ENCODE measurements at regions not wholly inside any gene's neighbourhood (a gene's known extent, or its start where the extent isn't known, plus 50 kb on each side); places are given as distances from the start of the nearest gene placed in this dataset.

DNA sequence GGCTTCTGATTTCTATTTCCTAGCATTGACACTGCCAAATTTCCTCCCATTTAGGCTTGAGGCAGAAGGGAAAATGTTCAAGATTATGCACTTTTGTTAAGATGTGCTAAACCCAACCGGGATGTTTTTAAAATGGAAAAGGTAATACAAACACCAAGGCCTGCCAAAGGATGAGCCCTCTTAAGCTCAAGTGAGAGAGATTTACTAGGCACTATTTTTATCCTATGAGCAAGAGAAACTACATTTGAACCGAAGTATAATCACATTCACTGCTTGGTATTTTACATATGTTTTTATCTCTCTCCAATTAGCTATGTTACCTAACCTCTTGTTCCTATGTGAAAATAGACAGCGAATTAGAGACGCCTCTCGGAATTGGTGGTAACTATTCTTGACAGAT is 295.8 kb downstream of the GABRB3 start:
- DNase-seq, result no peak

DNA sequence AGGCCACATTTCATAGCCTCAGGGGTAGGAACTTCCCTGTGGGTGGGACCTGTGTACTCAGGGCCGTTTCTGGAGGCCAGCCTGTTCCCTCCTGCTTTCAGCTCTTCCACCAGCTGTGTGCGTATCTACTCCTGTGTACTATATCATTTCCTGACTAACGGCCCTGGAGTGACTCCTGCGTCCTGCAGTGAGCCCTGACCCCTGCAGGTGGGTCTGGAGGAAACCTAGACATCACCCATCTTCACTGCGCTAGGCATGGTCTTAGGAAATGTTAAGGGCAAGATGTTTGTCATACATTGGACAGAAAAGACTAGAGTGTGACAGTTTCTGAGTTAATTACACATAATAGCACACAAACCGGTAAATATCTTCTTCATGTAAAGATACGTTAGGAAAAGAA is 297.3 kb downstream of the GABRB3 start:
- DNase-seq, result no peak

DNA sequence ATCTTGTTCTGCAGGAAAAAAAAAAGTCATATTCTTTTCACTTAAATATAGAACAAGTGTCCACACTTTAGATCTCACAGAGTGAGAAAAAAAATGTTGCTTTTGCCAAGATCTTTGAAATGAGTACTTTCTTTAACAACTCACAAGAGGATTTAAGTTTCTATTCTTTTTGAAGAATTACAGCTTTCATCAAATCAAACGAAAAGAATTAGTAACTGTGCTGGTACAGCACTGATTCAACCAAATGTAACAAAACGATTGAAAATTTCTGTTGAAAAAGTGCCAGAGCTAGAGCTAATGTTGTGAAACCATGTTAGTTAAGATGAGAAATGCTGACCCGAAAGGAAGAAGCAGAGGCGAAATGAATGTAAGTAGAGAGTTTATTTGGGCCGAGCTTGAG is 300.2 kb downstream of the GABRB3 start:
- no peak for DNase-seq

GRCh38 chr15:26461847-26462608 is 310.8 kb downstream of the GABRB3 start:
- no peak for DNase-seq

DNA sequence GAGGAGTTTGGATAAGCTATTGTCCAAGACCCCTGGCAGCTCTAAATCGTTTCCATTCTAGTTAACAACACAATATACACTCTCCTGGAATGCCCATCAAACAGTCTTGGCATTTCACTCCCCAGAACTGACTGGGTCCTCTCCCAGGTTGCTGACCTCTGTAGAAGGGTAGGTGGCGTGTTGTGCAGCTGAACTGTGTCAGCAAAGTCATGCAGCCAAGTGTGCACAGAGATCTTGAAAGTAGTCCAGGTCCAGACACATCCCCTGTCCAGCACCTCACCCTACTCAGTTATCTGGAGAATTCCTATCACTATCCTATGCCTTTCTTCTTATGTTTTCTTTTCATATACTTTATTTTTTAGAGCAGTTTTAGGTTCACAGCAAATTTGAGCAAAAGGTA is 312.7 kb downstream of the GABRB3 start:
- DNase-seq, result no peak

DNA sequence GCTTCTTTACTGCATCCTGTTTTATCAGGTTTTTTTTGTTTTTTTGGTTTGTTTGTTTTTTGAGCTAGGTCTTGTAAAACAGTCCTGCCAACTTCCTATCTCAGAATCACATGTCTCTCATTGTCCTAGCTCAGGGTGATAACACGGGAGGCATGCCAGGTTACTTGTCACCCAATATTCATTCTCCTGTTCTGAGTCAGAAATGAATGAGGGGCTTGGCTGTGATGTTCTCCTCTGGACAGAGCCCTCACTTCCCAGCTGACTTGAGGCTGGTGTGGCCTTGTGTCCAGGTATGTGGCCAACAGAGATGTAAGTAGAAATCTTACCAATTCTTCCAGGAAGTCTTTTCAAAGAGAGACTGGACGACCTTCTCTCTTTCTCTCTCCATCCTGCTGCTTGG is 317.0 kb downstream of the GABRB3 start:
- no peak for DNase-seq

GRCh38 chr15:26453914-26454313 is 319.0 kb downstream of the GABRB3 start:
- DNase-seq, result no peak

DNA sequence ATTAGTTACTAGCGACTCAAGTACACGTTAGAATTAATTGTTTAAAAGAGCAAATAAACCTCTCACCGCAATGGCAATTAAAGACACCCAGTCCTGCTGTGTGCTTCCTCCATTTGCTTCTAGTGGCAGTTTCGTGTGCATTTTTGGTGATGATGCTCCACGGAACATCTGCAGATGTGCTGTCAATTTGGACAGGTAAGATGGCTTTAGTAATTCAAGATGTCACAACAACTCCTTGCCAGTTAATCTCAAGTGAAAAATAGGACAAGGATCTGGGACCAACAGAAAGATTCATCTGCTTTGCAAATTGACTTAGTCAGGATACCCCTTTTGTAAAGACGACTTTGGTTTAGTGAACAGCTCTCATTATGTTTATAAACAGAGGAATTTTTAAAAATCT is 320.9 kb downstream of the GABRB3 start:
- no peak for DNase-seq

DNA sequence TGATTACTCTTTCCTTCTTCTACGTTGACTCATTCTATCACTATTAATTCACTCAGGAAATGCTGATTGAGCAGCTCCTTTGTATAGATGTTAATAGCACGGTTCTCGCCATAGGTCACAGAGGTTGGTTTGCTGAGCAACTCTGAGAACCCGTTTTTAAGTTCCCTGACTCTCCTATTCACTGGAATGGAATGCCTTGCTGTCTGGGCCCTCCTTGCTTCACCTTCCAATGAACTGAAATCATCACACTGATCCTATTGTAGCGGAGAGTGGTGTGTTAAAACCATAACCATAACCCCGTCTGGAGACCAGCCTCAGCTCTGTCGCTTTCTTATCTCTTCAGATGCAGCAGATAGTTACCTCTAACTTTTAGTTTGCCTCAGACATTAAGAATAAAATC is 323.6 kb downstream of the GABRB3 start:
- DNase-seq, result no peak

- no peak for DNase-seq
These were observed 329.5 kb downstream of the GABRB3 start for GRCh38 chr15:26443321-26443720.

DNA sequence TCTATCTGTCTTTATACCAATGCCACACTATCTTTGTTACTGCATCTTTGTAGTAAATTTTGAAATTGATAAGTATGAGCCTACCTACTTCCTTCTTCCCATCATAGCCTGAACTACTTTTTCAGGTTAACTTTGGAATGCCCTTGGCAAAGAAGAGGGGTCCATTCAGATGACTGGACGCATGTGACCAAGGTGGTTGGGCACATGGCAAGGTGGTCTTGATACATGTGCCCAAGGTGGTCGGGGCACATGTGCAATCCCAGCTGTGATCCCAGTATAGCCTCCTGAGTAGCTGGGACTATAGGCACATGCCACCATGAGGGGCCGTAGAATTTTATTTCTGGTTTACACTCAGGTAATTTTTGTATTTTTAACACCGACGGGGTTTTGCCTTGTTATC is 330.2 kb downstream of the GABRB3 start:
- no peak for DNase-seq

DNA sequence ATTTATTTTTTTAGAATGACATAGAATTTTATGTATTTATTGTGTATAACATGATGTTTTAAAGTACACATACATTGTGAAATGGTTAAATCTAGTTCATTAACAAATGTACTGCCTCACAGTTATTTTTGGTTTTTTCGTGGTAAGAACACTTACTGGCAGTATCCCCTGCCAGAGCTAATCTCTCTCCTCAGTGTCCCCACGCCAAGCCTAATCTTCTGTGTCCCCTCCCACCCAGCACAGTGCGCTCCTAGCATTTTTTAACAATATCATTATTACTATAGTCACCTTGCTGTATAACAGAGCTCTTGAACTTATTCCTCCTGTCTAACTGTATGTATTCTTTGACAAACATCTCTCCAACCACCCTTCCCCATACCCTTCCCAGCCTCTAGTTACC is 333.2 kb downstream of the GABRB3 start:
- no peak for DNase-seq

GRCh38 chr15:26438718-26439117 is 334.1 kb downstream of the GABRB3 start:
- no peak for DNase-seq

- DNase-seq, result no peak
These were observed 334.6 kb downstream of the GABRB3 start for GRCh38 chr15:26438316-26438715.

GRCh38 chr15:26433818-26434217 is 339.0 kb downstream of the GABRB3 start:
- no peak for DNase-seq

DNA sequence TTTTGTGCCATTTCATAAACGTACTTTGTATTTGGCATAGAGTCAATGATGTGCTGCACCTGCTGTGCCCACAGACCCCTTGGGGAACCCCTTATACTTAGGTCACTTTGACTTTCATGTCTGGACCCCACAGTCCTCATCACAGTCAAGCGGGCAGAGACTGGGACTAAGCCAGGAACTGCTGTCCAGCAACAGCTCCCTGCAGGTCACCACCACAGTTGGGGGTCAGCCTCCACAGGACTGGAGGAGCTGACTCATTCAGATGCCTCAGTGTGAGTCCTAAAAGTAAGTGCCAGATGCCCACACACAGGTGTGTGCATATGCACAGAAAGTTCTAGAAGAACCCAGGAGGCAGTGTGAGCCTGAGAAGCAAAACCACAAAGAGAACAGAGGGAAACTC is 339.8 kb downstream of the GABRB3 start:
- no peak for DNase-seq

DNA sequence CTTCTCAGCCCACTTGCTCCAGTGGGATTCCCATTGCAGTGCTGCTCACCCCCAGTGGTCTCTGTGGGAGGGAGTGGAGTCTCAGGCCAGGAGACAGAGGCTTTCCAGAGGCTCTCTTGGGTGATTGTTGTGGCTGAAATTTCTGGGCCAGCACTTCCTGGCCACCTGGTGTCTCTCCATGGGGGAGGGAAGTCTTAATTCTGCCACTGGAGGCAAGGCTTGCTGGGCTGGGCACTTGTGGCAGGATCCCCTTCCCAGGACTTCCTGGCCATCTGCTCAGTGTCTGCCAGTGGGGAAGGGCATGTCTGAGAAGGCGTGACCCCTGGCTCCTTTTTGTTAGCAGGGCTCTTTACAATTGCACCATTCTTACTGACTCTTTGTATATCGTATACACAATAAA is 351.8 kb downstream of the GABRB3 start:
- DNase-seq, result no peak

- DNase-seq, result no peak
These were observed 377.2 kb downstream of the GABRB3 start for GRCh38 chr15:26395624-26396023.

DNA sequence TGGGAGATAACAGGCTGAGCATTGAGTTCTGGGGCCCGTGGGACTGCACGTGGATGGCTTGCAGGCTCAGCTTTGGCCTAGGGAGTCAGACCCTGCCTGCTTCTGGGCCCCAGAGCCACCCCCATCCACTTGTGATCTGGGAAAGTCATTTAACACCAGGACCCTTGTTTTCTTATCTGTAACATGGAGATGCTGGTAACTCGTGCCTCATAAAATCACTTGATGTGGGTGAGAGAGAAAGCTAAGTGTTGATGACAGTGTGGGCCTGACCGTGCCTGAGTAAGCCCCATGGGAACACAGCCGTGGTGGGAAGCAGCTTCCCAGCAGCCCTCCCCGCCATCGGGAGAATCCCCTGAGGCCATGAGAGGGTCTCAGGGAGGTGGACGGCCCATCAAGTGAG is 378.1 kb downstream of the GABRB3 start:
- no peak for DNase-seq

DNA sequence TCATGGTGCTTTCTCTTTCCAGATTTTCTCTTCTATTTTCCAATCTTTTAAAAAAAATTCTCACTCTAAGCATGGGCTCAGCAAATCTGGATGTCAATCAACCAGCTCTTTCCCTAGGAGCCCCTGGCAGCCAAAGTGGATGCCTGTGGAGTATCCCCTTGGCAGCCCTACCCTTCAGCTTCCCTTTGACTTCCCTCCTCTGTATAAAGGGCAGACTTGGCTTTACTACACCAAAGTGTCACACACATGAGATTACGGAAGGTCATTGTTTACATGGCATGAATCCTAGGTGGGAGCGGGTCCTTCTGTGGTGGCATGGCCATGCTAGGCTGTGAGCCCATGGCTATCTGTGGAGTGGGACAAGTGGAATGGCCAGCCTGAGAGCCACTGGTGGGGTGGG is 379.9 kb downstream of the GABRB3 start:
- DNase-seq, result no peak

DNA sequence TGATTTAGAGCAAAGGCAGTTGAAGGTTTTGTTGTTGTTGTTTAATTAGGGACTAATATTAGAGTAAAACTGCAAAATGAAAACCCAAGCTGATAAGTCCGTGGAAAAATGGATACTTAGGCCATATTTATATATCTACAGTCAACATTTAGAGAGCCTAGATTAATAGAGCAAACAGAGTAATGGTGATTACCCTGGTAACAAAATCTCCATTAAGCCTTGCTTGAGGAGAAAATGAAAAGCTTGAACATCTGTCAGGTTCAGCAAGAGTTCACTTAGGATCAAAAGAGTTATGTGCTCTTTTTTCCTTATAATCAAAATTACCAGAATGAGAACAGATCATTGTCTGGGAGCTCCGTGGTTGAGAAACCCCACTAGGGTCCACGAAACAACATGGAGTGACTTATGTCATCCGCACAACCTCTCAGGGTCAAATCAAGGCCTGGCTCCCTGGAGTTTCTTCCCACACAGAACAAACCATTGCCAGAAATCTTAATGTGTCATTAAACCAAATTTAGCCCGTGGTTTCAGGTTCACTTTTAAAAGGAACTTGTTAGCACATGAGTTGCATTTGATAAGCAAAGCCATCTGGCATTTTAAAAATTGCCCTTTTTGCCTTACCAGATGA is 381.2 kb downstream of the GABRB3 start:
- DNase-seq, result no peak

GRCh38 chr15:26382444-26383072 is 390.3 kb downstream of the GABRB3 start:
- no peak for DNase-seq

DNA sequence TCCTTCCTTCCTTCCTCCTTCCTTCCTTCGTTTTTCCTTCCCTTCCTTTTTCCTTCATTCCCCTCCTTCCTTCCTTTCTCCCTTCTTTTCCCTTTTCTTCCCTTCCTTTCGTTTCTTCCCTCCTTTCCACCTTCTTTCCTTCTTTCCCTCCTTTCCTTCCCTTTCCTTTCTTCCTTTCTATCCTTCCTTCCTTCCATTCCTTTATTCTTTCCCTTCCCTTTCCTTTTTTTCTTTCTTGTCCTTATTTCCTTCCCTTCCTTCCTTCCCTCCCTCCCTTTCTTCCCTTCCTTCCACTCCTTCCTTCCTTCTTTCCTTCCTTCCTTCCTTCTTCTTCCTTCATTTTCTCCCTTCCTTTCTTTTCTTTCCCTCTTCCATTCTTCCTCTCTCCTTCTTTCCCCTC is 394.6 kb downstream of the GABRB3 start:
- DNase-seq, result no peak

DNA sequence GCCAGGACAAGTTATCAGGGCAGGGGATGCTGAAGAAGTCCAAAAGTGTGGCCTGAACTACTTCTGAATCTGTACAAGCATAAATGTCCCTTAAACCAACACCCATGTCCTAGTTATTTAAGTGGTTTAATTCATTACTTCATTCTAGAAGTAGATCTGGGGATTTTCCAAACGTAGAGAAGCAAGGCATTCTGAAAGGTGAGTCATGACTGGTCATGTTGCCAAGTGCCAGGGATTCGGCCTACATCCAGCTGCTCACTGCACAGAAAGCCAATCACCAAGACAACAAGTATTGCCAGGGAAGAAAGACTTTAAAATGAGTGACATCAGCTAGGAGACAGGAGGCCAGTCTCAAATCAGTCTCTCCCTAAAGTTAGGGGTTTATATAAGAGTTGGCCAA is 396.6 kb downstream of the GABRB3 start:
- DNase-seq, result no peak

DNA sequence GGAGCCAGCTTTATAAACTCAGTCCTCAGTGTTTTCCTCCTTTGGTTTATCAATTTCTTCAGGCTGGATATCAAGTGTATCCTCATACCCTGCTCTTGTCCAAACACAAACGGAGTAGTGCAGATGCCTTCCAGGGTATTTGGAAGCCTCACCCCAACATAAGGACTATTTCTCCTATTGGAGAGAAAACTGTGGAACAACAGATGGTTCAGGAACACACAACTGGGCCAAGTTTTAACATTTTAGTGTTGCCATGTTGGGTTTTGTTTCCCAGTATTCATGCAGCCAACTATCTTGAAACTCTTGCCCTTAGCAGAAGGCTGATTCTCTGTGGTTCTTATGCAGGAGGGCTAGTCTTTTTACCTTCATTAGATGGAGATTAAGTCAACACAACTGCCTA is 398.1 kb downstream of the GABRB3 start:
- DNase-seq, result no peak
